ENCODE measurements at regions not wholly inside any gene's neighbourhood (a gene's known extent, or its start where the extent isn't known, plus 50 kb on each side); places are given as distances from the start of the nearest gene placed in this dataset.

DNA sequence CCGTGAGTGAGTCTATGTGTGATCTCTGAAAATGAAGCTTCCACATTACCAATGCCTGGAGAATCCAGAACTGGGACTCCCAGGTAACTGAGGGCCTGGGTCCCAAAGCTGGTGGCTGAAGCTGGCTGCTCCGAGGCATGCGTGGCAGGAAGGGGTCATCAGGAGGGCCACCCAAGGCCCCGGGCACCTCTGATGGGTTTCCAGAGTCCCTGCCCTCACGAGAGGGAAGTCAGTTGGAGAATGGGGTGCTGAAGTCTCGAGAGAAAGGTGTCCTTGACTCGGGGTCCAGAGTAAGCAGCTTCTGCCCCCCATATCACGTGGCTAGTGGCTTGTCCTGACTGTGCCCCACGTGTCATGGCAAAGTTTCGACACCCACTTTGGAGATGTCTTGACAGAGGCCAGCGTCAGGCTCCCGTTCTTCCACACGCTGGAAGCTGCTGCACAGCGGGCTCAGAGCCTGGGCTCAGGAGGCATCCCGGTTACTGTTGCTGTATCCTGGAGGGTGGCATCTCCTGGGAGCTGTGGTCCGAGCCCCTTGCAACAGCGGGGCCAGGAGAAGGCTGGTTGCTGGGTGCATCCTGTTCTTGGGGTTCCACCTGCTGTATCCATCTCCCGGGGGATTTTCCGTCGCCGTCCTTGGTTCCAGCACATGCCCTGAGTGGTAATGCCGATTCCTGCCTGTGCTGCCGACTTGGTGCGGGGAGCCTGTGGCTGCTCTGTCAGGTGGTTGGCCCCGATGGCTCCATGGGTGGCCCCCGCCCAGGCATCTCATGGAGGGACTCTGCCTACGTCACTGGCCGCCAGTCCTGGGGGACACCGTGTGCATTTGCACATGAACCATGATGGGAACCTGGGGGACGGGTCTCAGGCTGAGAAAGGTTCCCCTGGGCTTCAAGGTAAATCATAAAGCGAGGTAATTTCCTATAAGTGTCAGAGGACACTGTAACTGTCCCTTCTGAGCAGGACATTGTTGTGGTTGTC lies 183.3 kb upstream of the HDAC4 start:
- Histone ChIP-seq H3K4me1 (ENCODE audit: control insufficient read depth, insufficient read depth, low read length) (peaks cover 5% of the 10 kb centered on the region), H3K36me3 (ENCODE audit: control insufficient read depth, insufficient read depth, low read length) (no peaks in the 10 kb centered on the region), H3K27me3 (ENCODE audit: control insufficient read depth, insufficient read depth, low read length, poor library complexity, severe bottlenecking) (no peaks in the 10 kb centered on the region), H3K9me3 (ENCODE audit: control insufficient read depth, low read length) (no peaks in the 10 kb centered on the region), H3K4me3 (ENCODE audit: insufficient read depth, low read depth, low read length) (no peak overlapping the region), H3K27ac (ENCODE audit: insufficient read depth, low read depth, low read length, poor library complexity, severe bottlenecking) (no peak overlapping the region)
- 93% methylated on average over 31 of the region's 31 CpGs for WGBS, 2 experiments

DNA sequence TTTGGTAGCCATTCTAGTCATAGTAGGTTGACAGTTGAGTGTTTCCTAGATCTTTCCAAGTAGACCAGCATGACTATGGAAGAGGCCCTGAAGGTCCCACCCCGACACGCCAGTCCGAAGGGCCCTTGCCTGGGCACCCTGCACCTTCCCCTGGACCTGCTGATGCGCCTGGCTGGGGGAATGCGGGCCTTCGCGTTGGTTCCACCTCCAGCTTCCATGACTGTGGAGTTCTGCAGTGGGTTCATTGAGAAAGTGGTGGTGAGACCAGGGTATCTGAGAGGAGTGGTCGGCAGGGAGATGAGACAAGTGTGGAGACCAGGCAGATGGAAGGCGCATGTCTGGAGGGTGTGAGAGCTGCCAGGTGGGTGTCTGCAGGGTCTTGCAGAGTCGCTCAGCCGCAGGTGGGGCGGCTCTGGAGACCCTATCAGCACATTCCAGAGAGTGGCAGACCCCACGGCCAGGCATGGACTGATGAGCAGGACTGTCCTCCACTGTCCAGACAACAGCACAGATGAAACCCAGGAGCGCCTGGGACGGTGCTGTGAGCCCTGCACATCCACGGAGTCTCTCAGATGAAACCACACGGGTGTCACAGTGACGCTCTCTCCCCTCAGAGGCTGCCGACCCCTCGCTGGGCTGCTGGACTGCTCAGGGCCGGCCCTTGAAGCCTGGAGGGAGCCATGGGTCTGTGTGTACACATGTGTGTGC lies 182.5 kb upstream of the HDAC4 start:
- Histone ChIP-seq H3K36me3 (ENCODE audit: control insufficient read depth, insufficient read depth, low read length) (no peaks in the 10 kb centered on the region), H3K4me1 (ENCODE audit: control insufficient read depth, insufficient read depth, low read length) (no peaks in the 10 kb centered on the region), H3K27me3 (ENCODE audit: control insufficient read depth, insufficient read depth, low read length, poor library complexity, severe bottlenecking) (no peaks in the 10 kb centered on the region), H3K4me3 (ENCODE audit: insufficient read depth, low read depth, low read length) (no peak overlapping the region), H3K9me3 (ENCODE audit: control insufficient read depth, low read length) (no peaks in the 10 kb centered on the region), H3K27ac (ENCODE audit: insufficient read depth, low read depth, low read length, poor library complexity, severe bottlenecking) (no peak overlapping the region)
- WGBS, 2 experiments: 95 to 96% methylated on average over 21 of the region's 21 CpGs

DNA sequence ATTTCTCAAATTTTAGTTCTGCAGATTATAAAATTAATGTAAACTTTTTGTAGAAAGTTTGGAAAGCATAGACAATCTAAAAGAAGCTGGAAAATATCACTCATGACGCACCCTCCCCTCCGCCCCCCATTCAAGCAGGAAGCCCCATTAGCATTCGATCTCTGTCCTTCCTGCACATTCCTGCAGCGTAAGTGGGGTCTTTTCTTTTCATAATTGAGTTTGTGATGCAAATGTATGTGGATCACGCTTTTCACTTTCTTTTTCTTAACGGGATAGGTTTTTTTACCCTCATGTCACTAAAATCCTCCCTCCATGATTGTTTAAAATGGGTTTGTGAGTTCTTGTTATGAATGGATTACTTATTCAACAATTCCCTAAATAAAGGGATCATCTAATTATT lies 181.7 kb upstream of the HDAC4 start:
- H3K27ac ChIP-seq (ENCODE audit: insufficient read depth, low read depth, low read length, poor library complexity, severe bottlenecking): no peak overlapping the region
- H3K9me3 ChIP-seq (ENCODE audit: control insufficient read depth, low read length): no peaks in the 10 kb centered on the region
- WGBS, 2 experiments: 76 to 80% methylated on average over 3 to 4 of the region's 6 CpGs
- H3K36me3 ChIP-seq (ENCODE audit: control insufficient read depth, insufficient read depth, low read length): no peaks in the 10 kb centered on the region
- H3K4me1 ChIP-seq (ENCODE audit: control insufficient read depth, insufficient read depth, low read length): no peaks in the 10 kb centered on the region
- H3K4me3 ChIP-seq (ENCODE audit: insufficient read depth, low read depth, low read length): no peak overlapping the region
- H3K27me3 ChIP-seq (ENCODE audit: control insufficient read depth, insufficient read depth, low read length, poor library complexity, severe bottlenecking): no peaks in the 10 kb centered on the region

DNA sequence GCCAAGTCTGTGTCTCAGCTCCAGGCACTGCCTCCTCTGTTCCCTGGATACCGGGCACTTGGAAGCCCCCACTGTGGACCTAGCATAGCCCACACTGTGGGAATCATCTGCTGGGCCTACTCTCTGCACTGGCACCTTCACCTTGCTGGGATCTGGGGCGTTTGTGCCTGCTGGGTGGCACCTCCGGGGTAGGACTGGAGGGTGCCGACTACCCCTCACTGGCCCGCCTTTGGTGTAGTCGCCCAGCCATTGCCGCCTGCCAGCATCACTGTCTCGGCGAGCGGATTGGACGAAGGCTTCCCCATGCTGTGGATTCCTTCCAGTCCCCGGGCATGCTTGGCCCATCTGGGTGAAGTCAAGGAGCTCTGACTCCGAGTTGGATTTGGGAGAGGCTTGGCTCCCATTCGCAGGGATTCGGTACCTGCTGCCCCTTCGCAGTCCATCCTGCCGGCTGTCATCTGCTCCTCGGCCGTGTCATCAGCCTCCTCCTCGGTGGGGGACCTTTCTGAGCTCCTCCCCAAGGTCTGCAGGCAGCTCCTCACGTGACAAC lies 180.6 kb upstream of the HDAC4 start:
- WGBS, 2 experiments: 84 to 85% methylated on average over 21 of the region's 21 CpGs
- Histone ChIP-seq H3K27ac (ENCODE audit: insufficient read depth, low read depth, low read length, poor library complexity, severe bottlenecking) (no peak overlapping the region), H3K4me3 (ENCODE audit: insufficient read depth, low read depth, low read length) (no peak overlapping the region), H3K27me3 (ENCODE audit: control insufficient read depth, insufficient read depth, low read length, poor library complexity, severe bottlenecking) (no peaks in the 10 kb centered on the region), H3K36me3 (ENCODE audit: control insufficient read depth, insufficient read depth, low read length) (no peaks in the 10 kb centered on the region), H3K9me3 (ENCODE audit: control insufficient read depth, low read length) (no peaks in the 10 kb centered on the region), H3K4me1 (ENCODE audit: control insufficient read depth, insufficient read depth, low read length) (no peaks in the 10 kb centered on the region)

DNA sequence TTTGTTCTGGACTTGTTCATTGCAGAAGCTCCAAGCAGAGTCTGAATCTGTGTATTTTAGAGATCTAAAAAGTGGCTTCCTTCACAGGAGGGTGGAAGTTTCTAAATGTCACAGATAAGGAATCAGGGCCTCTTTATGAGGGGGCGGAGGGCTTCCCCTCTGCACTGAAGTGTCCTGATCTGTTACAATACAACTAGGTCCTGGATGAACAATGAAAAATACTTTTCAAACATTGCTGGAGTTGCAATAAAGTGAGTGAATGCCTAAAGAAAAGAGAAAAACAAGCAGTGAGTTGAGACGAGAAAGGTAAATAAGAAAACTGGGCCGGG lies 179.3 kb upstream of the HDAC4 start:
- Histone ChIP-seq H3K27me3 (ENCODE audit: control insufficient read depth, insufficient read depth, low read length, poor library complexity, severe bottlenecking) (no peaks in the 10 kb centered on the region), H3K4me1 (ENCODE audit: control insufficient read depth, insufficient read depth, low read length) (peaks cover 4% of the 10 kb centered on the region), H3K27ac (ENCODE audit: insufficient read depth, low read depth, low read length, poor library complexity, severe bottlenecking) (no peak overlapping the region), H3K36me3 (ENCODE audit: control insufficient read depth, insufficient read depth, low read length) (no peaks in the 10 kb centered on the region), H3K4me3 (ENCODE audit: insufficient read depth, low read depth, low read length) (no peak overlapping the region), H3K9me3 (ENCODE audit: control insufficient read depth, low read length) (no peaks in the 10 kb centered on the region)
- WGBS, 2 experiments: 93 to 96% methylated on average over 3 of the region's 3 CpGs

DNA sequence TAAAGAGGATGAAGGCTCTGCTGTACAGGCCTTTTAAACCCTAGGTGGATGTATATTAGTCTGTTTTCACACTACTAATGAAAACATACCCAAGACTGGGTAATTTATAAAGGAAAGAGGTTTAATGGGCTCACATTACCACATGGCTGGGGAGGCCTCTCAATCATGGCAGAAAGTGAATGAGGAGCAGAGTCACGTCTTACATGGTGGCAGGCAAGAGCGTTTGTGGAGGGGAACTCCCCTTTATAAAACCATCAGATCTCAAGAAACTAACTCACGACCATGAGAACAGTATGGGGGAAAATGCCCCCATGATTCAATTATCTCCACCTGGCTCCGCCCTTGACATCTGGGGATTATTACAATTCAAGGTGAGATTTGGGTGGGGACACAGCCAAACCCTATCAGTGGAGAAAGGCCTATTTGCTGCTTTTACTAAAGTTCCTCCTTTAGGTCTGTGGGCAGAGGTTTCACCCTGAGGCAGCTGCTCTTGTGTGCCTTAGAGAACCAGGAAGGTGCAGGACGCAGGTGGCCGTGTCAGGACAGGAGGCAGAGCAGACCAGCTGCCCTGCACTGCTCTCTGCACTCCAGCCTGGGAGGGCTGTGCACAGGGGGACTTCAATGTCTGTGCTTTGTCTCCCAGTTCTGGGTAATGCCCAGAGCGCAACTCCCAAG lies 178.8 kb upstream of the HDAC4 start:
- Histone ChIP-seq H3K9me3 (ENCODE audit: control insufficient read depth, low read length) (no peaks in the 10 kb centered on the region), H3K4me3 (ENCODE audit: insufficient read depth, low read depth, low read length) (no peak overlapping the region), H3K4me1 (ENCODE audit: control insufficient read depth, insufficient read depth, low read length) (peaks cover 9% of the 10 kb centered on the region), H3K27ac (ENCODE audit: insufficient read depth, low read depth, low read length, poor library complexity, severe bottlenecking) (no peak overlapping the region), H3K36me3 (ENCODE audit: control insufficient read depth, insufficient read depth, low read length) (no peaks in the 10 kb centered on the region), H3K27me3 (ENCODE audit: control insufficient read depth, insufficient read depth, low read length, poor library complexity, severe bottlenecking) (no peaks in the 10 kb centered on the region)
- 84 to 85% methylated on average over 7 of the region's 7 CpGs for WGBS, 2 experiments

DNA sequence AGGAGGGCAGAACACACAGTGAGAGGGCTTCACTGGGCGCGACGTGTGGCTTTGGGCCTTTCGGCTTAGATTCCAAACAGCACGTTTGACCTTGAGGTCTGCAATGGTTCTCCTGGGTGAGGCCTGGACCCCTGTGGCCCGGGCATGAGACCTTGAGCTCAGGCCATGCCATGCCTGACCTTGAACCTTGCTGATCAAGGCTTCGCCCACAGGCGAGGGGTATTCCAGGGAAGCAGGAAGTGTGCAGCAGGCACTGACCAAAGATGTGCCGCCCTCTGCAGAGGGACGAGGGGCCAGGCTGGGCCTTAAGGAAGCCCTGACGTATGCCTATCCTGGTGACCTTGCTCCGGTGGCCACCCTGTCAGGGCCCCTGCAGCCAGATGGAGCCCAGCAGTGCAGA lies 178.3 kb upstream of the HDAC4 start:
- Histone ChIP-seq H3K27me3 (ENCODE audit: control insufficient read depth, insufficient read depth, low read length, poor library complexity, severe bottlenecking) (no peaks in the 10 kb centered on the region), H3K9me3 (ENCODE audit: control insufficient read depth, low read length) (no peaks in the 10 kb centered on the region), H3K36me3 (ENCODE audit: control insufficient read depth, insufficient read depth, low read length) (no peaks in the 10 kb centered on the region), H3K4me1 (ENCODE audit: control insufficient read depth, insufficient read depth, low read length) (peaks cover 15% of the 10 kb centered on the region), H3K4me3 (ENCODE audit: insufficient read depth, low read depth, low read length) (no peak overlapping the region), H3K27ac (ENCODE audit: insufficient read depth, low read depth, low read length, poor library complexity, severe bottlenecking) (no peak overlapping the region)
- WGBS, 2 experiments: 96 to 97% methylated on average over 12 of the region's 12 CpGs

DNA sequence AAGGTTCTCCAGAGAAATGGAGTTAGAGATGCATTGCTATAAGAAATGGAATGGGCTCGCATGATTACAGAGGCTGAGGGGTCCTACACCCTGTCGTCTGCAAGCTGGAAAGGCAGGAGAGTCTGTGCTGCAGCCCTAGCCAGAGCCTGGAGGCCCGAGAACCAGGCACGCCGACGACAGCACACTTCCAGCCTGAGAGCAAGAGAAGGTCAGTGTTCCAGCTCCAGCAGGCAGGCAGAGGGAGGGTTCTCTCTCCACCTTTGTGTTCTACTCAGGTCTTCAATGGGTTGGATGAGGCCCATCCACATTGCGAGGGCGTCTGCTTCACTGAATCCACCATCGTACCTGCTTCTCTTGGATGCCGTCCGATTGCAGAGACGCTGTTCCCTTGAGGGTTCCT lies 177.6 kb upstream of the HDAC4 start:
- no peaks in the 10 kb centered on the region for H3K36me3 ChIP-seq (ENCODE audit: control insufficient read depth, insufficient read depth, low read length)
- WGBS, 2 experiments: 85 to 86% methylated on average over 12 of the region's 12 CpGs
- H3K27ac ChIP-seq (ENCODE audit: insufficient read depth, low read depth, low read length, poor library complexity, severe bottlenecking): no peak overlapping the region
- H3K27me3 ChIP-seq (ENCODE audit: control insufficient read depth, insufficient read depth, low read length, poor library complexity, severe bottlenecking): no peaks in the 10 kb centered on the region
- H3K4me1 ChIP-seq (ENCODE audit: control insufficient read depth, insufficient read depth, low read length): peaks cover 19% of the 10 kb centered on the region
- H3K4me3 ChIP-seq (ENCODE audit: insufficient read depth, low read depth, low read length): no peak overlapping the region
- H3K9me3 ChIP-seq (ENCODE audit: control insufficient read depth, low read length): no peaks in the 10 kb centered on the region

DNA sequence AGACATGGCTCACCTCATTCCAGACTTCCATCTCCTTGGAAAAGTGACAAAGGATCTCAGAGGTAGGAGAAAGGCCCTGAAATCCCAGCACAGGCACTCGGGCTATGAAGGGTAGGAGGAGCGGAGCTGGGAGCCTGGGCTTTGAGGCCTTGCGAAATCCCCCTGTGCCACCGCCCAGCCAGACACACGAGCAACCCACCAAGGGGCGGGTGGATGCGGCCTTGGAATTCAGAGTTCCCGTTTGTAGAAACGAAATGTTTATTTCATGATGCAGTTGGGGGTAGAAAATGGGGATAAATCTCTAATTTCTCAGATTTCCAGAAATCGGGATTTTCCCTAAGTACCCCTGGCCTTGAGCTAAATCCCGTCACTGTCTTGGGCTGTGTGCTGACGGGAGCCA lies 177.1 kb upstream of the HDAC4 start:
- no peak overlapping the region for H3K27ac ChIP-seq (ENCODE audit: insufficient read depth, low read depth, low read length, poor library complexity, severe bottlenecking)
- 94 to 97% methylated on average over 12 of the region's 12 CpGs for WGBS, 2 experiments
- no peaks in the 10 kb centered on the region for H3K9me3 ChIP-seq (ENCODE audit: control insufficient read depth, low read length)
- H3K4me3 ChIP-seq (ENCODE audit: insufficient read depth, low read depth, low read length): no peak overlapping the region
- peaks cover 19% of the 10 kb centered on the region for H3K4me1 ChIP-seq (ENCODE audit: control insufficient read depth, insufficient read depth, low read length)
- H3K27me3 ChIP-seq (ENCODE audit: control insufficient read depth, insufficient read depth, low read length, poor library complexity, severe bottlenecking): no peaks in the 10 kb centered on the region
- no peaks in the 10 kb centered on the region for H3K36me3 ChIP-seq (ENCODE audit: control insufficient read depth, insufficient read depth, low read length)
